RKO (cell line): ENCODE measurements at regions not wholly inside any gene's neighbourhood (a gene's known extent, or its start where the extent isn't known, plus 50 kb on each side); places are given as distances from the start of the nearest gene placed in this dataset.

Experiments
- DNase-seq: peaks from one replicate; pipeline ENCODE4 v3.0.0-alpha.2; 2016; ENCODE audit warnings: low spot score

DNA sequence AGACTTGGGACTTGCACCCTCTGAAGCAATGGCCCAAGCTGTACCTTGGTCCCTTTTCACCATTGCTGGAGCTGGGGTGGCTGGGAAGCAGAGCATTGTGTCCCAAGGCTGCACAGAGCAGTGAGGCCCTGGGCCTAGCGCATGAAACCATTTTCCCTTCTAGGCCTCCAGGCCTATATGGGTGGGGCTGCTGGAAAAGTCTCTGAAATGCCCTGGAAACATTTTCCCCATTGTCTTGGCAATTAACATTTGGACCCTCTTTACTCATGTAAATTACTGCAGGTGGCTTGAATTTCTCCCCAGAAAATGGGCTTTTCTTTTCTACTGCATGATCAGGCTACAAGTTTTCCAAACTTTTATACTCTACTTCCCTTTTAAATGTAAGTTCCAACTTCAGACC is 510.5 kb downstream of the SLITRK6 start:
- DNase-seq, result no peak

- no peak for DNase-seq
Measured at GRCh38 chr13:85287528-85287927, 511.7 kb downstream of the SLITRK6 start.

DNA sequence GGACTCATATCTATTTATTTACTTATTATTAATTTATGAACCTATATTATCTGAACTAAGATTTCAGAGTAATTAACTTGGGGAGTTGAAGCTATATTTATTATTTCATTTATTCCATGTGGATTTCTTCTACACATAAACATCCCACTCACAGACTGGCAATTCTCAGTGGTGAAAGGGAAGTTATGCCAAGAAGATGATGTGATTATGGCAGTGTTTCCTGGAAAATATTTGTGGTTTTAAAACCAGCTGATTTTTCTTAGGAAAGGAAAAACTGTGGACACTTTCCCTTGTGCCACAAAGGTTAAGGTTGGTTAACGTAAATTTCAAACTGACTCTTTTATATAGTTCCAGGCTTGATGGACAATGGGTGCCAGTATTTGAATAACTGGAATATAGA is 513.1 kb downstream of the SLITRK6 start:
- no peak for DNase-seq

DNA sequence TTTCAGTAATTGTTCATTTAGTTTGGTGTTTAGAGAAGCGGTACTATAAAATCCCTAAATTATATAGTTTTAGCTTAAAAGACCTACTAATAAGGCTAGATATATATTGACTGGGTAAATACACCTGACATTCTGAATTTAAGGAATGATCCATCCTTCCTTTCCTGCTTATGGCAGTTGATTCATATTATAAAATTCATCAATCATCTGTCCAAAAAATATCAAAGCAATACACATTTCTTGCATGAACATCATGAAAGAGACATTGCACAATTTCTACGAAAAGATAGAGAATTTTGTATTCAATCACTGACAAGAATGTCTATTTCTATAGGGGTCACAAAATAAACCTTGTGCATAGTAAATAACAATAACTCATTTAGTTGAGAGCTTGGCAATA is 514.9 kb downstream of the SLITRK6 start:
- DNase-seq, result no peak

DNA sequence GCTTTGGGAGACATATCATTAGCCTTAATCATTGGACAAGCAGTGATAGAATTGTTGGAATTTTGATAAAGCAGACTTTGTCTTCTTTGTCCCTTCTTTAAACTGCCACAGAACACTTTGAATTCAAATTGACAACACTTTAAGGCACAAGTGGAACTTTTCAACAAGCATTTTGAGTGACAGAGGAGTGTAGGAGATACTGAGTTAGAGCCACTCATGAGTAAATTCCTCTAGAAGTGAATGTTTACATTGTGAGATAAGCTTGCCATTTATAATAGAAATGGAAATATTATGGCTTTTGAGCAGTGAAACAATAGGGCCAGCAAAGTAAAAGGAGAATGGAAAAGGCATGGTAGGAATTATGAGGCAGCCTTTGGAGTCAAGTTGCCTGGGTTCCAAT is 515.8 kb downstream of the SLITRK6 start:
- DNase-seq, result no peak

GRCh38 chr13:85282876-85283275 is 516.3 kb downstream of the SLITRK6 start:
- DNase-seq, result no peak

DNA sequence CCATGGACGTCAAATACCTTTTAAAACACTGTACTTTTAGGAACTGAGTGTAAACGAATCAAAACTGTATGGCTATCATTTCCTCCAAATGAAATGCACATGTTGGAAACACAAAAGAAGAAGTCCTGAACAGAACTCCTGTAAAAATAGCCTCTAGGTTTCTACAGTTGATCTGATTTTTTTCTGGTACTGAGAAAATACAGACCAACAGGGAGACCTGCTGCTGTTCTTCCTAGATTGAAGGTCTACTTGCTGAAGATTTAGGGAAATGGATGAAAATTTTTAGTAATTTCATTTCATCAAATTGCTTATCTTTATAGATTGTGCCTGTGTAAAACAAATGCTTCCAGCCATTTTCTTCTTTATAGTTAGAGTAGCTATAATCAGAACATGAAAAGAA is 520.4 kb downstream of the SLITRK6 start:
- DNase-seq, result no peak

GRCh38 chr13:85277748-85278147 is 521.5 kb downstream of the SLITRK6 start:
- DNase-seq, result peak; percentile 2

- no peak for DNase-seq
Measured at GRCh38 chr13:85266771-85267170, 532.4 kb downstream of the SLITRK6 start.

GRCh38 chr13:85266331-85266730 is 532.9 kb downstream of the SLITRK6 start:
- no peak for DNase-seq

- DNase-seq, result no peak
Measured at GRCh38 chr13:85265296-85265695, 533.9 kb downstream of the SLITRK6 start.

- DNase-seq, result no peak
Measured at GRCh38 chr13:85262499-85262898, 536.7 kb downstream of the SLITRK6 start.

GRCh38 chr13:85261757-85262346 is 537.4 kb downstream of the SLITRK6 start:
- peak; percentile 58 for DNase-seq

DNA sequence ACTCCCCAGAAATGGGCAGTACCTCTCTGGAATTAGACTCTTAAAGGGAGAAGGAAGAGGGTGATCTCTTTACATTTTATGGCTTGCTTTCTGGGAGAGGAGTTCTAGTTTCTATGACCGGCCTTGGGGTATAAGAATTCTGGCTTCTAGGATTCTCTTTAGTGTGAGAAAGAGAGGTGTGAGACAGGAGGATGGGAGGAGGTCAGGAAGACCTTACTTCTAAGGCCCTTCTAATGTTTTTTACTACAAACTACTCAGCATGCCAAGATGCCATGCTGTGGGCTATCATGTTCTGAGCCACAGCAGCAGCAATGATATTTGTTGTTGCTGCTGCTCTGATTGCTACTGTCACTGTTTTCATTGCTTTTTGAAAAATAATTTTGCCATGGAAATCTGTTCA is 538.3 kb downstream of the SLITRK6 start:
- no peak for DNase-seq

DNA sequence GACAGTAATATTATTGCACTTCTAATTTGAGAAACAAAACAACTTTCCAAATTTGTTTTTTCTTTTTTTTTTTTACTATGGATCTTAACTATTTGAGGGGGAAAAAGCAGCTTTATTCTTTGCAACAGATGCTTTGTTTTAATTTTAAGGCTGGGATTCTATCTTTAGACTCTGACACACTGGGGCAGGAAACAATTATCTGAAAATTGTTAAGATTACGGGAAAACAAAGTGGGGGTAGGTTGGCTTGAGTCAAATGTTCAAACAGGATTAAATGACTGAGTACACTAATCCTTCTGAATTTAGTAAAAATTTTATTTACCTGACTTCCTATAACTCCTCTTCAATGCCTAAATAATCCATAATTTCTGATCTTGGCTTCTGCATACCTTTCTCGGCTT is 543.2 kb downstream of the SLITRK6 start:
- DNase-seq, result no peak

- no peak for DNase-seq
Measured at GRCh38 chr13:85254641-85255040, 544.6 kb downstream of the SLITRK6 start.

- DNase-seq, result no peak
Measured at GRCh38 chr13:85249151-85249550, 550.1 kb downstream of the SLITRK6 start.

- DNase-seq, result no peak
Measured at GRCh38 chr13:85247780-85248179, 551.4 kb downstream of the SLITRK6 start.

GRCh38 chr13:85243831-85244230 is 555.4 kb downstream of the SLITRK6 start:
- no peak for DNase-seq

- peak; percentile 49 for DNase-seq
Measured at GRCh38 chr13:85241060-85241459, 558.2 kb downstream of the SLITRK6 start.

DNA sequence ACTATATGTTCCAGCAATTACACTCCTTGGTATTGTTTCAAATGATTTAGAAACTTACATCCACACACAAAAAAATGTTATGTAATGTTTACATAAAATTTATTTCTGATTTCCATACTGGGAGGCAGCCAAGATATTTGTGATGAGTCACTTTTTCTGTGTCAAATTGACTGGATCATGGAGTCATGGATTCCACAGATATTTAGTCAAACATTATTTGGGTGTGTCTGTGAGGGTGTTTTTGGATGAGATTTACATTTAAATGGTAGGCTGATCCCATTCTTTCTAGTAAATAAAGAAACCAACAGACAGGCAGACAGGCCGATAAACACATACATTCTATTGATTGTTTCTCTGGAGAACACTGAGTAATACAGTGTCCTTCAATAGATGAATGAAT is 562.8 kb downstream of the SLITRK6 start:
- DNase-seq, result peak; percentile 28

DNA sequence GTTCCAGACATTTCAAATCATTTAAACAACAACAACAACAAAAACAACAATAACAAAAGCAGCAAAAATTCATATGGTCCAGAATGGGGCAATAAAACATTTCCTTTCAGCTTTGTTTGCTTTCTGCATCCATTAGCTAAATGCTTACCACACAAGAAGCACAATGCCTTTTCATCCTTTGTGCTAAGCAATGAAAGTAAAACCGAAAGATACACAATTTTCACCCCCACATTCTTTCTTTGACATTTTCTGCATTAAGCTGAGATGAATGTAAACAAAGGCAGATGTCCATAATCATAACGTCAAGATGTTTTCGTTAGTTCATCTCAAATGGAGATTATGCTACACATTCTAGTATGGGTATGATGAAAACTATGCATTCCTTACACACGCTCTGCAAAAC is 568.5 kb downstream of the SLITRK6 start:
- no peak for DNase-seq

- no peak for DNase-seq
Measured at GRCh38 chr13:85228692-85229091, 570.5 kb downstream of the SLITRK6 start.

DNA sequence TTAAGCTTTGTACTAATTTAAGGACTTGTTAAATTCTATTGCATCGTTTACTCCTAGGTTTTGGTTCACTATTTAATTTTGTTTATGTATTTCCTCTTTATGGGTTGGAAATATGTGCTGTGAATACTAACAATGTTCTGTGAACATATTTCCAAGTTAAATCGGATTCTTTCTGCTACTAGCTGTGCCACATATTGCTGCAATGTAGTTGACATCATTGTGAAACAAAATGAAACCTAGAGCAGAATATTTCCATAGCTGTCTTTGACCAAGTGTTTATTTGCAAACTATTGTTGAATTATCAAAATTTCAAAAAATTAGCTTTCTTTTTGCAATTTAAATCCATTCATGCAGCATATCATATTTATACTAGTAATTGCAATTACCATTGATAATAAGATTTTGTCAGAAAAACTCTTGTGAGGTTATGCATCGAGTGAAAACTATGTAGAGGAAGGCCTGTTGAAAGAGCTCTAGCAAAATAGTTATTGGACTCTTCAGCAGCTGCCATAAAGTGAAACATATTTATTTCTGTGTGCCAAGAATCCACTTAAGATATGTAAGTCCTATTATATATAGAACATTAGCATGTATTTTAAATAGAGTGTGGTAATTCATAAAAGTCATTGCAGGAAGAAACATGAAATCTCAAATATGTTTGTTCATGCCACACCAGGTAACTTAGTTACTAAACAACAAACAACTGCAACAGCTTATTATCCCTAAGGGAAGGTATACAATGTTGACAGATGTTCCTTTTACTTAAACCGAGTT is 575.1 kb downstream of the SLITRK6 start:
- DNase-seq, result no peak
